ENCODE measurements at regions not wholly inside any gene's neighbourhood (a gene's known extent, or its start where the extent isn't known, plus 50 kb on each side); places are given as distances from the start of the nearest gene placed in this dataset.

- H3K36me3 ChIP-seq (ENCODE audit: control insufficient read depth, insufficient read depth, low read length), result no peaks in the 10 kb centered on the region
These were observed 1702.2 kb downstream of the EFNB2 start for GRCh38 chr13:104833221-104833620.

GRCh38 chr13:104832231-104832630, 1703.2 kb downstream of the EFNB2 start:
- no peak for DNase-seq (ENCODE audit: low read depth in 2 of 2)
- TF ChIP-seq CTCF (conservative IDR thresholded peaks at IDR 0.05 in 1 of 2, IDR thresholded peaks at IDR 0.05 in 1 of 2; ENCODE audit: low read depth in 1 of 2, low read length in 2 of 2) (no peak), EZH2 (IDR thresholded peaks at IDR 0.05; ENCODE audit: low read length, missing control alignments) (no peak)

More at GRCh38 chr13:104833221-104833620, 1702.2 kb downstream of the EFNB2 start:
- H2AFZ ChIP-seq (ENCODE audit: low read length), result no peak overlapping the region
- DNase-seq (ENCODE audit: low read depth in 2 of 2), result no peak
- no peak for TF ChIP-seq EZH2 (IDR thresholded peaks at IDR 0.05; ENCODE audit: low read length, missing control alignments)
- TF ChIP-seq CTCF (conservative IDR thresholded peaks at IDR 0.05 in 1 of 2, IDR thresholded peaks at IDR 0.05 in 1 of 2; ENCODE audit: low read depth in 1 of 2, low read length in 2 of 2), result no peak
- H3K4me3 ChIP-seq (replicated peaks in 1 of 4; ENCODE audit: control extremely low read depth in 1 of 4, insufficient read depth in 1 of 4, low read depth in 3 of 4, low read length in 4 of 4), result no peak overlapping the region
- no peak overlapping the region for H3K9ac ChIP-seq (ENCODE audit: insufficient read depth, low read length)
- no peaks in the 10 kb centered on the region for H3K4me1 ChIP-seq (ENCODE audit: control insufficient read depth, extremely low read depth, insufficient read depth, low read length)
- no peak overlapping the region for H3K4me2 ChIP-seq (ENCODE audit: extremely low read depth, insufficient read depth, low read length)
- no peaks in the 10 kb centered on the region for H3K27me3 ChIP-seq (ENCODE audit: control insufficient read depth, insufficient read depth, low read length)
- no peaks in the 10 kb centered on the region for H3K9me3 ChIP-seq (ENCODE audit: control insufficient read depth, insufficient read depth, low read depth, low read length)
- H3K79me2 ChIP-seq (ENCODE audit: control insufficient read depth, insufficient read depth, low read length), result no peaks in the 10 kb centered on the region
- no peak overlapping the region for H3K27ac ChIP-seq (ENCODE audit: insufficient read depth, low read length)
- no peaks in the 10 kb centered on the region for H4K20me1 ChIP-seq (ENCODE audit: control insufficient read depth, extremely low read depth, insufficient read depth, low read length)

GRCh38 chr13:104831831-104832230, 1703.6 kb downstream of the EFNB2 start:
- no peaks in the 10 kb centered on the region for H3K27me3 ChIP-seq (ENCODE audit: control insufficient read depth, insufficient read depth, low read length)
- no peaks in the 10 kb centered on the region for H3K4me1 ChIP-seq (ENCODE audit: control insufficient read depth, extremely low read depth, insufficient read depth, low read length)
- H3K9ac ChIP-seq (ENCODE audit: insufficient read depth, low read length), result no peak overlapping the region
- H3K4me2 ChIP-seq (ENCODE audit: extremely low read depth, insufficient read depth, low read length), result no peak overlapping the region
- TF ChIP-seq CTCF (conservative IDR thresholded peaks at IDR 0.05 in 1 of 2, IDR thresholded peaks at IDR 0.05 in 1 of 2; ENCODE audit: low read depth in 1 of 2, low read length in 2 of 2), result no peak
- no peak overlapping the region for H2AFZ ChIP-seq (ENCODE audit: low read length)
- no peak overlapping the region for H3K4me3 ChIP-seq (replicated peaks in 1 of 4; ENCODE audit: control extremely low read depth in 1 of 4, insufficient read depth in 1 of 4, low read depth in 3 of 4, low read length in 4 of 4)
- no peaks in the 10 kb centered on the region for H3K9me3 ChIP-seq (ENCODE audit: control insufficient read depth, insufficient read depth, low read depth, low read length)
- no peak overlapping the region for H3K27ac ChIP-seq (ENCODE audit: insufficient read depth, low read length)
- H4K20me1 ChIP-seq (ENCODE audit: control insufficient read depth, extremely low read depth, insufficient read depth, low read length), result no peaks in the 10 kb centered on the region
- no peaks in the 10 kb centered on the region for H3K36me3 ChIP-seq (ENCODE audit: control insufficient read depth, insufficient read depth, low read length)
- no peak for DNase-seq (ENCODE audit: low read depth in 2 of 2)
- no peaks in the 10 kb centered on the region for H3K79me2 ChIP-seq (ENCODE audit: control insufficient read depth, insufficient read depth, low read length)

More at GRCh38 chr13:104832231-104832630, 1703.2 kb downstream of the EFNB2 start:
- Histone ChIP-seq H3K9me3 (ENCODE audit: control insufficient read depth, insufficient read depth, low read depth, low read length) (no peaks in the 10 kb centered on the region), H3K27me3 (ENCODE audit: control insufficient read depth, insufficient read depth, low read length) (no peaks in the 10 kb centered on the region), H3K27ac (ENCODE audit: insufficient read depth, low read length) (no peak overlapping the region), H3K36me3 (ENCODE audit: control insufficient read depth, insufficient read depth, low read length) (no peaks in the 10 kb centered on the region), H2AFZ (ENCODE audit: low read length) (no peak overlapping the region), H3K9ac (ENCODE audit: insufficient read depth, low read length) (no peak overlapping the region), H3K4me3 (replicated peaks in 1 of 4; ENCODE audit: control extremely low read depth in 1 of 4, insufficient read depth in 1 of 4, low read depth in 3 of 4, low read length in 4 of 4) (no peak overlapping the region), H3K4me2 (ENCODE audit: extremely low read depth, insufficient read depth, low read length) (no peak overlapping the region), H3K79me2 (ENCODE audit: control insufficient read depth, insufficient read depth, low read length) (no peaks in the 10 kb centered on the region), H3K4me1 (ENCODE audit: control insufficient read depth, extremely low read depth, insufficient read depth, low read length) (no peaks in the 10 kb centered on the region), H4K20me1 (ENCODE audit: control insufficient read depth, extremely low read depth, insufficient read depth, low read length) (no peaks in the 10 kb centered on the region)
